ENCODE measurements at regions not wholly inside any gene's neighbourhood (a gene's known extent, or its start where the extent isn't known, plus 50 kb on each side); places are given as distances from the start of the nearest gene placed in this dataset.

GRCh38 chrX:39850630-39851152, 247.1 kb downstream of the BCOR start:
- DNase-seq (ENCODE audit: extremely low read depth in 1 of 2, low read depth in 1 of 2) = no peak

DNA sequence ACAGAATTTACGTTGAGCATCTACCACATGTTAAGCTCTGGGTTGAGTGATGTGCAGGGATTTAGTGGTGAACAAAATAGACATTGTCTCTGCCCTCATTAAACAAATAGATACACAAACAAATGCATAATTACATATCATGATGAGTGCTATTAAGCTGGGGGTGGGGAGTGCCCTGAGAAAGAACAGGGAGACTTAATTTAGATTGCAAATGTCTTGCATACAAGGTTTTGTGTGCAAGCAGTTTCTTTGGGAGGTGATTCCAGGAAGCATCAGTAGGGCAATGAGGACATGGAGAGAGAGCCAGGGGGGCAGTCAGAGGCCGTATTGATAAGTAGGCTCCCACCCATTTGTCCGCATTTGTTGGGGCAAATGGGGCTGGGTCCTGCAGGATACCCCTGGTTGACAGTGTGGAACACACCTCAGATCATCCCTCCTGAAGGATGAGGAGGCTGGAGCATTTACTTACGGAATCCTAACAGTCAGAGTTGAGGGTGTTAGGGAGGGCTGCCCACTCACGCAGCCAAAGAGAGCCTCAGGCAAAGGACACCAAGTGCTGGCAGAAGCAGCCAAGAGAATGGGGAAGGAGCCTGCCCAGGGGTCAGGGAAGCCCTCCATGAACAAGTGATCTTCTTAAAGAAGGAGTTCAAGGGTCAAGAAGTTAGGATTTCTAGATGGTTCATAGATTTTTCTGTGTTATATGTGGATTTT, 245.9 kb downstream of the BCOR start:
- DNase-seq (ENCODE audit: extremely low read depth in 1 of 2, low read depth in 1 of 2) = no peak

DNA sequence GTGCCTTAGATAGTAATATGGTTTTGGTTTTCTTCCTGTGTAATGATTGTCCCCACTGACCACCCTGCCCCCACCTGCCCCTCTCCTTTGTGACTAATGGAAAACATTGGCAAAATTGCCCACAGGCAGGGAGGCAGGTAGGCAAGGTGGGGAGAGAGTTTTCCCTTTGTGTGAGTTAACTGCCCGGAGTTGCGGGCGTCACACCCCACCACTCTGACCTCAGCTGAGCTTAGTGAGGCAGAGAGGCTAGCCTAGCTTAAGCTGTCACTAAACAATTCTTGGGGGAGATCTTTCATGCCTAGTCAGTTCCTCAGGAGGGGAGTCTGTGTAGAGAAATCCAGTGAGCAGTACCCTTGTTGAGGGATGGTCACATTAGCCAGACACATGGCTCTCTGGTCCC, 245.3 kb downstream of the BCOR start:
- no peak for DNase-seq (ENCODE audit: extremely low read depth in 1 of 2, low read depth in 1 of 2)

DNA sequence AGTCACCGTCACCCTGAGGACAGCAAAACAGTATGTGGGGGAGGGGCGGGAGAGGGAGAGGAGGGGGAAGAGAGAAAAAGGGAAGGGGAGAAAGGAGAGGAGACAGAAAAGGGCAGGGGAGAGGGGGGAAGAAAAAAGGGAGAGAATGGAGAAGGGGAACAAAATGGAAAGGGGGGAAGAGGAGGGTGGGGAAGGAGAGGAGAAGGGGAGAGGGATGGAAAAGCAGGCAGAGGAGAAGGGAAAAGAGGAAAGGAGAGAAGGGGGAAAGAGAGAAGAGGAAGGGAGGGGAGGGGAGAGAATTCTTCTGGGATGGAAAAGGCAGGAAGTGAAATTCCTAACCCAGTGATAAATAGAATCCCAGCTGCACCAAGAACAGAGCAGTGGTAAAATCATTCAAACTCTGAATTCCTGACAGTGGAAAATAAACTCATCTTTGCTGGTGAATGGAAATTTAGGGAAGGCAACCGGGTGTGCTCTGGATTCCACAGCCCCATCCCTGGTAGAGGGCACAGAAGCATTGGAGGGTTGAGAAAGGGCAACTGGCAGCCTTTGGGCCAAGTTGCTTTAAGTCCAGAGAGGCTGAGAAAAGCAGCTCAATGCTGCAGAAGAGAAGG, 244.2 kb downstream of the BCOR start:
- DNase-seq (ENCODE audit: extremely low read depth in 1 of 2, low read depth in 1 of 2) = no peak

GRCh38 chrX:39854772-39855747, 242.7 kb downstream of the BCOR start:
- peak; percentile 50 to 72 for DNase-seq (ENCODE audit: extremely low read depth in 1 of 2, low read depth in 1 of 2)

DNA sequence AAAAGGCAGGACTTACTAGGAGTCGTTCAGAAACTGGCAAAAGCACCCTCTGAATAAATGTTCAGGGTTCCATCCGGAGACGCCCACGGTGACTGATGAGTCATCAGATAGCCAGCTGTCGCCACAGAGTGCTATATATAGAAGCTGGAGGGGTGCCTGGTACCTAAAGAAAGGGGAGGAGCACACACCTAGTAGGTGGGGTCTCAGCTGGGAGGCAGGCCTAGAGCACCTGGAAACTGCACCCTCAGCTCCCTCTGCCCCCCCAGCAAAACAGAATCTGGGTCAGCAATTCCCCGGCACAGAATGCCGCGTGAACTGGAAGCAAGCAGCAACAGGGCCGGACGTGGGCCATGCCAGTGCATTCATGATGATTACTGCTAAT, 242.0 kb downstream of the BCOR start:
- peak; percentile 45 to 74 for DNase-seq (ENCODE audit: extremely low read depth in 1 of 2, low read depth in 1 of 2)

DNA sequence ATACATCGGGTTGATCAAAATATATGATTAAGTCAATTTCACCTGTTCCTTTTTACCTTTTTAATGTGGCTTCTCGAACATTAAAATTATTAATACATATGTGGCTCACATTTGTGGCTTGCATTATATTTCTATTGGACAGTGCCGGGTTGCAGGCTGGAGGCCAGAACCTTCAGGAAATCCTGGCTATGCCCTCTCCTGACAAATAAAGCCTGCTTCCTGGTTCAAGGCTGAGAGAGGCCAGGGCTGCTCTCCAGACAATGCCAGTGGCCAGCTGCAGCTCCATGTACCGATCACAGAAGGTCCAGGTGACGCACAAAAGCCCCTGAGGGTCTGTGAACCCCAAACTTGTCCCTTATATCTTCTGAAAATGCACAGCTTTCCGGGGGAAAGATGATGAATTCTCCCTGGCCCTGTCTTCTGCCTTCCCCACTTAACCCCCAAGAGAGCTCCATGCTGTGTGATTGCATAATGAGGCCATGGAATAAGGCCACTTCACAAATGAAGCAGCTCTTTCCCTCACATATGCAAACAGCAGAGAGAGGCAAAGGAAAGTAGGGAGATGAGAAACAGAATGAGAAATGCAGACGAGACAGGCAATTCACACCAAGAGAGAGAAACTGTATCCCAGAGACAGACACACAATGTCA, 241.2 kb downstream of the BCOR start:
- DNase-seq (ENCODE audit: extremely low read depth in 1 of 2, low read depth in 1 of 2) = no peak

DNA sequence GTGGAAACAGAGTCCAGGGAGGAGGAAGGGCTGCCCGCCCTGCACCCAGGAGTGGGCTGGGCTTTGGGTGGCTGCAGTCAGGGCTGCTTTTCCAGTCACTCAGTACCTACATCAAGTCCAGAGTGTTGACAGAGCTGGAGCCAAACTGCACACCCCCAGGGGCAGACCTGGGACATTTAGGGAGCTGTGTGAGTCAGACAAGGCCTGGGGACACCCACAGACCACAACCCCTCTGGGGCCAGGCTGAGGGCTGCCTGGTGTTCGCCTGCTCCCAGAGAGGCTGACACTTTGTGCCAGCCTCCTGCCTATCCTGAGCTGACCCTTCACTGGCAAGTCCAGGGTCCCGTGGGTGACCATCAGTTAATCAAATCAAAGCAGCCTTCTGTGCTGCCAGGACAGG, 240.0 kb downstream of the BCOR start:
- peak; percentile 27 to 28 for DNase-seq (ENCODE audit: extremely low read depth in 1 of 2, low read depth in 1 of 2)

DNA sequence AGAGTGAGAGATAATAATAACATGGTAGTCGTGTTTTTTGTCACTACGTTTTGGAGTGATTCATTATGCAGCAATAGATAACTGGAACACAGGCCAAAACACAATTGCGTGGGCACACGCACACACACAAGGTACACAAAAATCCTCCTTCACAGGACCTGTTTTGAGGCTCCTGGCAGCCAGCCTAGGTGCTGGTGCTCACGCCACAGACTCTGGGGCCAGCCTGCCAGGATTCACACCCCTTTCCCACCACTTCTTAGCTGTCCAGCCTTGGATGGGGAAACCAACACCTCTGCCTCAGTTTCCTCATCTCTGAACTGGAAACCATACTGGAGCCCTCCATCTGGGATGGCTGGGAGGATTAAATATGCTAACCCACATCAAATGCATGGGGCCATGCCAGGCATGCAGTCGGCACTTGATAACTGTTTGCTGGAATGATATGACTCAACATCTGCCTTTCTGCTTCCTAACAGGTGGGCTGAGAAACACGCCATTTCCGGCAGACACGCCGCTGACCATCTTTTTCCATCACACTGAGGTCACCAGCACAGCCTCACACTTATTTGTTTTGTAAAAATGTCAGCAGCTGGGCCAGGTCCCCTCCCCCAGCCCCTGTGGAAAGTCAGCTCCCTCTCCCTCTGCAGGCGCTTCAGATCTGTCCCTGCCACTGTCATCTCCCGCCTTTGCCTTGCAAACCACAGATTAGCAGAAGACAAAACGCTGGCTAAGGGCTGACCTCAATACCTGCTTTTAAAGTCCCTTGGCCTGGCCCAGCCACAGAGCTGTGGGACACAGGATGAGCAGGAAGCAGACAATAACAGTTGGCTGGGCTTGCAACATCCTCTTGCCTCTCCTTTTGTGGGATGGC, 237.5 kb downstream of the BCOR start:
- DNase-seq (ENCODE audit: extremely low read depth in 1 of 2, low read depth in 1 of 2) = peak; percentile 69 to 72

- DNase-seq (ENCODE audit: extremely low read depth in 1 of 2, low read depth in 1 of 2) = no peak
These were observed 234.8 kb downstream of the BCOR start for GRCh38 chrX:39862963-39863362.

GRCh38 chrX:39866229-39866628, 231.5 kb downstream of the BCOR start:
- DNase-seq (ENCODE audit: extremely low read depth in 1 of 2, low read depth in 1 of 2) = no peak

GRCh38 chrX:39869846-39870601, 227.7 kb downstream of the BCOR start:
- DNase-seq (ENCODE audit: extremely low read depth in 1 of 2, low read depth in 1 of 2) = peak; percentile 58 to 77

DNA sequence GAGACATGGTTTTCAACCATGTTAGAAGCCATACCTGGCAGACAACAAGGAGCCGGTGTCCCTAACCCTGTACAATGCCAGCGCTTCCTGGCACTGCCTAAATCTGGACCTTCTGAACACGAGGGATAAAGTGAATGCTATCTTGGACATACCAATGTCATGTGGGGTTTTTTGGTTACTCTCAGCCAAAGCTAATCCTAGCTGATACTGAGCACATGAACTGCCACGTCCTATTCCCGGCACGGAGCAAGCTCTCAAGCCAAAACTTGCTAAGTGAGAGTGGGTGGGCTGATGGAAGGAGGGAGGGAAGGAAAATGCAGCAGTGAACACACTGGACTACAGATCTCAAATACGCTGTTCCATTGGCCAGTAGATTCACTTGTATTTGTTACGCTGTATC, 226.1 kb downstream of the BCOR start:
- DNase-seq (ENCODE audit: extremely low read depth in 1 of 2, low read depth in 1 of 2) = no peak

DNA sequence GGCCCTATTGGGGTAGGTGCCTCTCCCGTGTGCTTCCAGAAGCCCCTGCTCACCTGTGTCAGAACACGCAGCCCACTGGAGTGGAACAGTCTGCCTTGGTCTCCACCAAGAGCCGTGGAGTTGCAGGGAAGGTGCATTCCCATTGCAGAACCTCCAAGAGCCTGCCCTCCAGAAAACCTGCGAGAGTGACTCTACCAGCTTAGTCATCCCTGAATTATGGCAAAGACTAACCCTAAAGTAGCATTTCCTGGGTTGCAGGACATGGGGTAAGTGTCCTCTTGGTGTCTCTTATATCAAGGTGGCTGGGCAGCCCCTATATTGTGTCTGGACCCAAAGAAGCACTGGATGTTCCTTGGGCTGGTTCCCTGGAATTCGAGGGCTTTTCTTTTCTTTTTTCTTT, 224.6 kb downstream of the BCOR start:
- no peak for DNase-seq (ENCODE audit: extremely low read depth in 1 of 2, low read depth in 1 of 2)

DNA sequence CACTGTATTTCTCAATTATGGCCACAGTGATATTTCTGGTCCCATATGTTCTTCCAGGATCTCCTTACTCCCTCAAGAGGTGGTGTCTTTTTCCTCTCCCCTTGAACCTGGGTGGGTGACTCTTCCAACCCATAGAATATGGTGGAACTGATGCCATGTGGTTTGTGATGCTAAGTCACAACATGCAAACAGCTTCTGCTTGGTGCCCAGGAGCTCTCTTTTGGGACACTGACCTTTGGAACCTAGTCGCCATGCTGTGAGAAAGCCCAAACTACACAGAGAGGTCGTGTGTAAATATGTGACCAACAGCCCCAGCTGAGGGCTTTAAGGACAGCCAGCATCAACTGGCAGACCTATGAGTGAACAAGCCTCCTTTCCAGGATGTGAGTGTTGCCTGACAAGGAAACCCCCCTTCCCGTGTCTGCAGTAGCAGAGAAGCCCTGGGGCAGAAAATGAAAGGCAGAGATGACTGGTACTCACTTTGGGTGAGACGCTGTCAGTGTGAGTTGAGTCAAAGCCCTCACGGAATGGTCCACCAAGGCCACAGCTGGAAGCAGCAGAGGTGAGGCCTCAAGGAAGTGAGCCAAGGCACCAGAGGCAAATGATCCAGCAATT, 223.4 kb downstream of the BCOR start:
- peak; percentile 54 to 70 for DNase-seq (ENCODE audit: extremely low read depth in 1 of 2, low read depth in 1 of 2)

GRCh38 chrX:39875834-39876628, 221.7 kb downstream of the BCOR start:
- DNase-seq (ENCODE audit: extremely low read depth in 1 of 2, low read depth in 1 of 2) = no peak

GRCh38 chrX:39877905-39878304, 219.9 kb downstream of the BCOR start:
- no peak for DNase-seq (ENCODE audit: extremely low read depth in 1 of 2, low read depth in 1 of 2)

DNA sequence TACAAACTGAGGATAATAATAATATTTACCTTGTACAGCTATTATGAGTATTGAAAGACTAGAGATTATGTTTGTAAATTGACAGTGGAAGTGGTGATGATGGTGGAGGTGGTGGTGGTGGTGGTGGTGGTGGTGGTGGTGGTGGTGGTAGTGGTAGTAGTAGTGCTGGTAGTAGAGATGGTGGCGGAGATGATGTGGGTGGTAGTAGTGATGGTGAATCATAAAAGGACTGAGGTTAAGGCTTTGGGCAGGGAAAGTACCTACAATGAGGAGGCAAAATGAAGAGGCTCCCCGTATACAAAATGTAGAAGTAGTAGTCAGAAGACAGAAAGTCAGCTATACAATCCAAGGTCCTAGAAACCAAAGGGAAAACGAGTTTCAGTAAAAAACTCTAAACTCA, 214.1 kb downstream of the BCOR start:
- DNase-seq (ENCODE audit: extremely low read depth in 1 of 2, low read depth in 1 of 2) = peak in 1 of 2 donors; percentile 50

Data from stimulated activated CD8-positive, alpha-beta memory T cell treated with anti-CD3 and anti-CD28 coated beads, Interleukin-7, amount 100 ng/mL, for 48 hours (primary cell).